ENCODE measurements at regions not wholly inside any gene's neighbourhood (a gene's known extent, or its start where the extent isn't known, plus 50 kb on each side); places are given as distances from the start of the nearest gene placed in this dataset.

DNA sequence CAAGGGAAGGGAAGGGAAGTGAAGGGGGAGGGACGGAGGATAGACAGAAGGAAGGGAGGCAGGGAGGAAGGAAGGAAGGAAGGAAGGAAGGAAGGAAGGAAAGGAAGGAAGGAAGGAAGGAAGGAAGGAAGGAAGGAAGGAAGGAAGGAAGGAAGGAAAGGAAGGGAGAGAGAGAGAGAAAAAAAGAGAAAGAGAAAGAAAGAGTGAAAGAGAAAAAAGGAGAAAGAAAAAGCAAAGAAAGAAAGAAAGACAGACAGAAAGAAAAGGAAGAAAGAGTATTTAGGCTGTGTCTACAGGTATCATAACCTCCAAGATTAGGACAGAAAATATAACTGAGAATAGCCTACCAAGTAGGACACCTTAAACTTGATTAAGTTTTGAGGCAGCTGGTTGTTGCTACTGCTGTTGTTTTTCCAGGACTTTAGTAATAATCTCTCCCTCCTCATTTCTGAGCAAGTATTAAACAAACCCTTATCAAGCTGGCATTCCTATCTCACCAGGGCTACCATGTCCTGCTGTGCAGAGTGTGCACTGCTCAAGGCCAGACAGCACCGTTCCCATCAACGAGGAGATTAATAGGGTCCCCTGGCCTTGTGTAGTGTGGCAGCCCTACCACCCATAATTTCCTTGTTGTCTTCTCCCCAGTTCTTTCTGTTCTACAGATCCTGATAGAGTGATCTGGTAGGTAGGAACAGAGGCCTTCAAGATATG is 90.5 kb upstream of the FHL2 start:
- Histone ChIP-seq H3K9ac (ENCODE audit: low read depth in 1 of 2, low read length in 2 of 2) (no peak overlapping the region), H3K27ac (ENCODE audit: low read depth in 1 of 2, low read length in 2 of 2) (no peak overlapping the region), H3K4me1 (ENCODE audit: control insufficient read depth in 4 of 4, insufficient read depth in 4 of 4, low read length in 3 of 4) (peaks cover 3 to 17% (median 9%) of the 10 kb centered on the region in 4 donors), H3K36me3 (ENCODE audit: control insufficient read depth in 4 of 4, insufficient read depth in 3 of 4, low read depth in 1 of 4, low read length in 3 of 4) (no peaks in the 10 kb centered on the region), H3K9me3 (ENCODE audit: control insufficient read depth in 4 of 4, low read length in 3 of 4) (peaks cover 0 to 4% (median 1%) of the 10 kb centered on the region in 4 donors), H3K4me3 (ENCODE audit: low read depth in 1 of 3, low read length in 3 of 3) (no peak overlapping the region), H3K27me3 (ENCODE audit: control insufficient read depth in 4 of 4, insufficient read depth in 4 of 4, low read length in 3 of 4) (no peaks in the 10 kb centered on the region)
- WGBS, result 84% methylated on average over 3 of the region's 3 CpGs
- DNase-seq (ENCODE audit: low spot score), result no peak
- TF ChIP-seq TAF1 (conservative IDR thresholded peaks at IDR 0.05), result no peak
- TF ChIP-seq FOXA2 (IDR thresholded peaks at IDR 0.05), result no peak
- TF ChIP-seq HNF4A (conservative IDR thresholded peaks at IDR 0.05), result no peak
- no peak for TF ChIP-seq YY1 (IDR thresholded peaks at IDR 0.05)
- TF ChIP-seq, protein P1, sequence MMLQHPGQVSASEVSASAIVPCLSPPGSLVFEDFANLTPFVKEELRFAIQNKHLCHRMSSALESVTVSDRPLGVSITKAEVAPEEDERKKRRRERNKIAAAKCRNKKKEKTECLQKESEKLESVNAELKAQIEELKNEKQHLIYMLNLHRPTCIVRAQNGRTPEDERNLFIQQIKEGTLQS (IDR thresholded peaks at IDR 0.05), result no peak
- TF ChIP-seq JUND (IDR thresholded peaks at IDR 0.05), result no peak
- TF ChIP-seq NR2F2 (IDR thresholded peaks at IDR 0.05), result no peak
- TF ChIP-seq RAD21 (IDR thresholded peaks at IDR 0.05), result no peak
- TF ChIP-seq, protein P2, sequence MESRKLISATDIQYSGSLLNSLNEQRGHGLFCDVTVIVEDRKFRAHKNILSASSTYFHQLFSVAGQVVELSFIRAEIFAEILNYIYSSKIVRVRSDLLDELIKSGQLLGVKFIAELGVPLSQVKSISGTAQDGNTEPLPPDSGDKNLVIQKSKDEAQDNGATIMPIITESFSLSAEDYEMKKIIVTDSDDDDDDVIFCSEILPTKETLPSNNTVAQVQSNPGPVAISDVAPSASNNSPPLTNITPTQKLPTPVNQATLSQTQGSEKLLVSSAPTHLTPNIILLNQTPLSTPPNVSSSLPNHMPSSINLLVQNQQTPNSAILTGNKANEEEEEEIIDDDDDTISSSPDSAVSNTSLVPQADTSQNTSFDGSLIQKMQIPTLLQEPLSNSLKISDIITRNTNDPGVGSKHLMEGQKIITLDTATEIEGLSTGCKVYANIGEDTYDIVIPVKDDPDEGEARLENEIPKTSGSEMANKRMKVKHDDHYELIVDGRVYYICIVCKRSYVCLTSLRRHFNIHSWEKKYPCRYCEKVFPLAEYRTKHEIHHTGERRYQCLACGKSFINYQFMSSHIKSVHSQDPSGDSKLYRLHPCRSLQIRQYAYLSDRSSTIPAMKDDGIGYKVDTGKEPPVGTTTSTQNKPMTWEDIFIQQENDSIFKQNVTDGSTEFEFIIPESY (IDR thresholded peaks at IDR 0.05), result no peak
- TF ChIP-seq SP1 (IDR thresholded peaks at IDR 0.05), result no peak
- TF ChIP-seq EGR1 (IDR thresholded peaks at IDR 0.05; ENCODE audit: low read depth in 2 of 2), result no peak
- no peak for TF ChIP-seq FOXA1 (IDR thresholded peaks at IDR 0.05)
- no peak for TF ChIP-seq GABPA (IDR thresholded peaks at IDR 0.05 in 1 of 2, conservative IDR thresholded peaks at IDR 0.05 in 1 of 2)
- TF ChIP-seq, protein P3, sequence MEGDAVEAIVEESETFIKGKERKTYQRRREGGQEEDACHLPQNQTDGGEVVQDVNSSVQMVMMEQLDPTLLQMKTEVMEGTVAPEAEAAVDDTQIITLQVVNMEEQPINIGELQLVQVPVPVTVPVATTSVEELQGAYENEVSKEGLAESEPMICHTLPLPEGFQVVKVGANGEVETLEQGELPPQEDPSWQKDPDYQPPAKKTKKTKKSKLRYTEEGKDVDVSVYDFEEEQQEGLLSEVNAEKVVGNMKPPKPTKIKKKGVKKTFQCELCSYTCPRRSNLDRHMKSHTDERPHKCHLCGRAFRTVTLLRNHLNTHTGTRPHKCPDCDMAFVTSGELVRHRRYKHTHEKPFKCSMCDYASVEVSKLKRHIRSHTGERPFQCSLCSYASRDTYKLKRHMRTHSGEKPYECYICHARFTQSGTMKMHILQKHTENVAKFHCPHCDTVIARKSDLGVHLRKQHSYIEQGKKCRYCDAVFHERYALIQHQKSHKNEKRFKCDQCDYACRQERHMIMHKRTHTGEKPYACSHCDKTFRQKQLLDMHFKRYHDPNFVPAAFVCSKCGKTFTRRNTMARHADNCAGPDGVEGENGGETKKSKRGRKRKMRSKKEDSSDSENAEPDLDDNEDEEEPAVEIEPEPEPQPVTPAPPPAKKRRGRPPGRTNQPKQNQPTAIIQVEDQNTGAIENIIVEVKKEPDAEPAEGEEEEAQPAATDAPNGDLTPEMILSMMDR (IDR thresholded peaks at IDR 0.05; ENCODE audit: low read depth, low read length, missing input control), result no peak
- TF ChIP-seq RXRA (IDR thresholded peaks at IDR 0.05), result no peak
- TF ChIP-seq, protein P4, sequence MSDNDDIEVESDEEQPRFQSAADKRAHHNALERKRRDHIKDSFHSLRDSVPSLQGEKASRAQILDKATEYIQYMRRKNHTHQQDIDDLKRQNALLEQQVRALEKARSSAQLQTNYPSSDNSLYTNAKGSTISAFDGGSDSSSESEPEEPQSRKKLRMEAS (IDR thresholded peaks at IDR 0.05), result no peak

DNA sequence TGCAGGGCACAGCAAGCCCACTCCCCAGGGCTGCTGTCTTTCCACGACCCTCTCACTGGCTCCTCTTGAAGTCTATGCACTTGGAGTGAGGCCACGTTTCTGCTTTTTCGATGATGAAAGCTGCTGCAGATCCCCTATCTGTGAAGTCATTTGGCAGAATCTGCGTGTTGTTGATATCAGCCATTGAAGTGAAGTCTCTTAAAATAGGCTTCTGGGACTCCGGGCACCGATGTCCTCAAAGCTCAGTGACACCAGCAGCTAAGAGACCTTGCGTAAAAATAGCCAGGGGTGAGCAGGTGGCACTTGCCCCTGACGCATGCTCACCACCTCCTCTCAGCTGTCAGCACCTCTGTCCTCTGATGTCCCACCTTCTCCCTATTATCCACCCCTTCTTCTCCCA is 89.4 kb upstream of the FHL2 start:
- Histone ChIP-seq H3K27ac (ENCODE audit: low read depth in 1 of 2, low read length in 2 of 2) (no peak overlapping the region), H3K4me1 (ENCODE audit: control insufficient read depth in 4 of 4, insufficient read depth in 4 of 4, low read length in 3 of 4) (peaks cover 3 to 17% (median 9%) of the 10 kb centered on the region in 4 donors), H3K36me3 (ENCODE audit: control insufficient read depth in 4 of 4, insufficient read depth in 3 of 4, low read depth in 1 of 4, low read length in 3 of 4) (no peaks in the 10 kb centered on the region), H3K4me3 (ENCODE audit: low read depth in 1 of 3, low read length in 3 of 3) (no peak overlapping the region), H3K9me3 (ENCODE audit: control insufficient read depth in 4 of 4, low read length in 3 of 4) (peaks cover 0 to 4% (median 1%) of the 10 kb centered on the region in 4 donors), H3K9ac (ENCODE audit: low read depth in 1 of 2, low read length in 2 of 2) (no peak overlapping the region), H3K27me3 (ENCODE audit: control insufficient read depth in 4 of 4, insufficient read depth in 4 of 4, low read length in 3 of 4) (no peaks in the 10 kb centered on the region)
- TF ChIP-seq, protein P1 (IDR thresholded peaks at IDR 0.05), result no peak
- no peak for TF ChIP-seq HNF4G (IDR thresholded peaks at IDR 0.05)
- TF ChIP-seq, protein P5, sequence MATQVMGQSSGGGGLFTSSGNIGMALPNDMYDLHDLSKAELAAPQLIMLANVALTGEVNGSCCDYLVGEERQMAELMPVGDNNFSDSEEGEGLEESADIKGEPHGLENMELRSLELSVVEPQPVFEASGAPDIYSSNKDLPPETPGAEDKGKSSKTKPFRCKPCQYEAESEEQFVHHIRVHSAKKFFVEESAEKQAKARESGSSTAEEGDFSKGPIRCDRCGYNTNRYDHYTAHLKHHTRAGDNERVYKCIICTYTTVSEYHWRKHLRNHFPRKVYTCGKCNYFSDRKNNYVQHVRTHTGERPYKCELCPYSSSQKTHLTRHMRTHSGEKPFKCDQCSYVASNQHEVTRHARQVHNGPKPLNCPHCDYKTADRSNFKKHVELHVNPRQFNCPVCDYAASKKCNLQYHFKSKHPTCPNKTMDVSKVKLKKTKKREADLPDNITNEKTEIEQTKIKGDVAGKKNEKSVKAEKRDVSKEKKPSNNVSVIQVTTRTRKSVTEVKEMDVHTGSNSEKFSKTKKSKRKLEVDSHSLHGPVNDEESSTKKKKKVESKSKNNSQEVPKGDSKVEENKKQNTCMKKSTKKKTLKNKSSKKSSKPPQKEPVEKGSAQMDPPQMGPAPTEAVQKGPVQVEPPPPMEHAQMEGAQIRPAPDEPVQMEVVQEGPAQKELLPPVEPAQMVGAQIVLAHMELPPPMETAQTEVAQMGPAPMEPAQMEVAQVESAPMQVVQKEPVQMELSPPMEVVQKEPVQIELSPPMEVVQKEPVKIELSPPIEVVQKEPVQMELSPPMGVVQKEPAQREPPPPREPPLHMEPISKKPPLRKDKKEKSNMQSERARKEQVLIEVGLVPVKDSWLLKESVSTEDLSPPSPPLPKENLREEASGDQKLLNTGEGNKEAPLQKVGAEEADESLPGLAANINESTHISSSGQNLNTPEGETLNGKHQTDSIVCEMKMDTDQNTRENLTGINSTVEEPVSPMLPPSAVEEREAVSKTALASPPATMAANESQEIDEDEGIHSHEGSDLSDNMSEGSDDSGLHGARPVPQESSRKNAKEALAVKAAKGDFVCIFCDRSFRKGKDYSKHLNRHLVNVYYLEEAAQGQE (IDR thresholded peaks at IDR 0.05), result no peak
- no peak for DNase-seq (ENCODE audit: low spot score)
- 90% methylated on average over 8 of the region's 8 CpGs for WGBS

Measured in liver (tissue), 8 donors.